HG02798 (cell line): ENCODE measurements at regions not wholly inside any gene's neighbourhood (a gene's known extent, or its start where the extent isn't known, plus 50 kb on each side); places are given as distances from the start of the nearest gene placed in this dataset.

Source experiments
- ATAC-seq: cut with Tn5 transposase; IDR thresholded peaks from one replicate; pipeline ENCODE4 v1.9.1; 2021; ENCODE audit warnings: mild to moderate bottlenecking; ENCODE audit not compliant: unreplicated experiment, poor library complexity

- no peak for ATAC-seq
Measured at GRCh38 chr4:33189169-33189568, 2469.0 kb downstream of the PCDH7 start.

- ATAC-seq, result no peak
Measured at GRCh38 chr4:33193109-33193508, 2472.9 kb downstream of the PCDH7 start.

- ATAC-seq, result no peak
Measured at GRCh38 chr4:33200377-33200776, 2480.2 kb downstream of the PCDH7 start.

- no peak for ATAC-seq
Measured at GRCh38 chr4:33218238-33218637, 2498.1 kb downstream of the PCDH7 start.

GRCh38 chr4:33226133-33226532 is 2506.0 kb downstream of the PCDH7 start:
- ATAC-seq, result no peak

GRCh38 chr4:33226783-33227182 is 2506.6 kb downstream of the PCDH7 start:
- no peak for ATAC-seq

GRCh38 chr4:33255094-33255493 is 2534.9 kb downstream of the PCDH7 start:
- ATAC-seq, result no peak

- no peak for ATAC-seq
Measured at GRCh38 chr4:33255507-33255906, 2535.3 kb downstream of the PCDH7 start.

GRCh38 chr4:33262824-33263223 is 2542.7 kb downstream of the PCDH7 start:
- ATAC-seq, result no peak

- no peak for ATAC-seq
Measured at GRCh38 chr4:33268776-33269175, 2548.6 kb downstream of the PCDH7 start.

- ATAC-seq, result no peak
Measured at GRCh38 chr4:33270403-33270802, 2550.2 kb downstream of the PCDH7 start.

GRCh38 chr4:33272722-33273121 is 2552.6 kb downstream of the PCDH7 start:
- ATAC-seq, result no peak

GRCh38 chr4:33283818-33284217 is 2563.6 kb downstream of the PCDH7 start:
- ATAC-seq, result no peak

- no peak for ATAC-seq
Measured at GRCh38 chr4:33296876-33297455, 2576.8 kb downstream of the PCDH7 start.

GRCh38 chr4:33302321-33302720 is 2582.2 kb downstream of the PCDH7 start:
- ATAC-seq, result no peak

- ATAC-seq, result no peak
Measured at GRCh38 chr4:33306131-33306530, 2586.0 kb downstream of the PCDH7 start.

- ATAC-seq, result no peak
Measured at GRCh38 chr4:33316033-33316432, 2595.9 kb downstream of the PCDH7 start.

GRCh38 chr4:33316578-33316977 is 2596.4 kb downstream of the PCDH7 start:
- ATAC-seq, result no peak

GRCh38 chr4:33323393-33323792 is 2603.2 kb downstream of the PCDH7 start:
- no peak for ATAC-seq

GRCh38 chr4:33334416-33334815 is 2614.2 kb downstream of the PCDH7 start:
- ATAC-seq, result no peak

- no peak for ATAC-seq
Measured at GRCh38 chr4:33339762-33340161, 2619.6 kb downstream of the PCDH7 start.

- no peak for ATAC-seq
Measured at GRCh38 chr4:33340168-33340567, 2620.0 kb downstream of the PCDH7 start.

- no peak for ATAC-seq
Measured at GRCh38 chr4:33349376-33349775, 2629.2 kb downstream of the PCDH7 start.
